CD4-positive, alpha-beta memory T cell (primary cell): ENCODE measurements at regions not wholly inside any gene's neighbourhood (a gene's known extent, or its start where the extent isn't known, plus 50 kb on each side); places are given as distances from the start of the nearest gene placed in this dataset.

Source experiments
- CTCF ChIA-PET: fragments of 350-600 bp; sonication (Branson Sonifier 250); formaldehyde crosslinking; loops from one replicate; lab custom pipeline; 2021; ENCODE audit warnings: inconsistent platforms; ENCODE audit not compliant: partially characterized antibody; lab: Charles Lee
- POLR2A ChIA-PET: fragments of 350-600 bp; sonication (Branson Sonifier 250); formaldehyde crosslinking; loops from one replicate; lab custom pipeline; 2021; ENCODE audit not compliant: partially characterized antibody; lab: Charles Lee
- DNase-seq, 5 donors: peaks; one replicate each; pipeline versions ENCODE4 v3.0.0 to v3.0.0-alpha.2; 2020 to 2022; ENCODE audit warnings: mixed read lengths in 1 of 5
- H3K27ac ChIP-seq: one replicate; pipeline ENCODE4 v1.7.0; 2013; ENCODE audit warnings: low read depth, low read length
- H3K27me3 ChIP-seq: 2 replicates; pipeline ENCODE4 v1.7.0; 2013; ENCODE audit warnings: mild to moderate bottlenecking, low read length, moderate library complexity; ENCODE audit not compliant: insufficient read depth
- H3K36me3 ChIP-seq: 2 replicates; pipeline ENCODE4 v1.7.0; 2013; ENCODE audit warnings: mild to moderate bottlenecking, low read length, moderate library complexity; ENCODE audit not compliant: insufficient read depth
- H3K4me1 ChIP-seq: 2 replicates; pipeline ENCODE4 v1.7.0; 2013; ENCODE audit warnings: mild to moderate bottlenecking, low read length, moderate library complexity; ENCODE audit not compliant: insufficient read depth
- H3K4me3 ChIP-seq, 2 donors: one replicate each; pipeline ENCODE4 v1.7.0; 2013; ENCODE audit warnings: low read length in 2 of 2, mild to moderate bottlenecking in 1 of 2
- H3K9me3 ChIP-seq, 2 donors: one replicate each; pipeline ENCODE4 v1.7.0; 2013; ENCODE audit warnings: low read length in 2 of 2, control low read depth in 1 of 2; ENCODE audit not compliant: control insufficient read depth in 1 of 2
- H3K27ac Mint-ChIP-seq, 7 donors: one replicate each; pipeline ENCODE4 v1.8.0; 2020 to 2021; ENCODE audit warnings: mixed read lengths in 7 of 7, mild to moderate bottlenecking in 6 of 7, inconsistent platforms in 3 of 7, moderate library complexity in 3 of 7
- H3K27me3 Mint-ChIP-seq, 2 donors: one replicate each; pipeline ENCODE4 v1.8.0; 2020 to 2021; ENCODE audit warnings: mixed read lengths in 2 of 2
- H3K36me3 Mint-ChIP-seq, 2 donors: one replicate each; pipeline ENCODE4 v1.8.0; 2020 to 2021; ENCODE audit warnings: mixed read lengths in 2 of 2, inconsistent platforms in 1 of 2, mild to moderate bottlenecking in 1 of 2
- H3K4me1 Mint-ChIP-seq, 4 donors: one replicate each; pipeline ENCODE4 v1.8.0; 2020 to 2021; ENCODE audit warnings: mixed read lengths in 4 of 4, mild to moderate bottlenecking in 1 of 4
- H3K4me3 Mint-ChIP-seq, 8 donors: one replicate each; pipeline ENCODE4 v1.8.0; 2020 to 2021; ENCODE audit warnings: mixed read lengths in 8 of 8, mild to moderate bottlenecking in 7 of 8, moderate library complexity in 6 of 8, inconsistent platforms in 3 of 8
- H3K9me3 Mint-ChIP-seq, 8 donors: one replicate each; pipeline ENCODE4 v1.8.0; 2020 to 2021; ENCODE audit warnings: mixed read lengths in 8 of 8, mild to moderate bottlenecking in 5 of 8, inconsistent platforms in 3 of 8, moderate library complexity in 1 of 8
- intact Hi-C: fragments of 100-400 bp; cut with micrococcal nuclease; formaldehyde crosslinking; loops from one replicate; pipeline ENCODE4 v1.15.1; 2023

GRCh38 chr20:19886661-19887288 is 128.7 kb downstream of the RIN2 start:
- Mint-ChIP-seq H3K4me3 (no peak overlapping the region), H3K4me1 (no peaks in the 10 kb centered on the region), H3K27ac (no peak overlapping the region), H3K9me3 (peaks cover 0 to 4% (median 0%) of the 10 kb centered on the region in 8 donors), H3K36me3 (no peaks in the 10 kb centered on the region), H3K27me3 (peaks cover 11 to 17% of the 10 kb centered on the region in 2 donors)
- no peak overlapping the region for H3K27ac ChIP-seq
- H3K4me3 ChIP-seq = no peak overlapping the region
- intact Hi-C loops = no loop called here
- no peaks in the 10 kb centered on the region for H3K9me3 ChIP-seq
- no peaks in the 10 kb centered on the region for H3K4me1 ChIP-seq
- ChIA-PET CTCF (no interaction called here), POLR2A (no interaction called here)
- H3K27me3 ChIP-seq = no peaks in the 10 kb centered on the region
- no peak for DNase-seq
- H3K36me3 ChIP-seq = no peaks in the 10 kb centered on the region

- peaks cover 14 to 21% of the 10 kb centered on the region in 2 donors for H3K27me3 Mint-ChIP-seq
- no peaks in the 10 kb centered on the region for H3K4me1 ChIP-seq
- no peaks in the 10 kb centered on the region for H3K9me3 ChIP-seq
- intact Hi-C loops = no loop called here
- DNase-seq = no peak
- CTCF ChIA-PET = no interaction called here
- H3K9me3 Mint-ChIP-seq = peaks cover 0 to 4% (median 0%) of the 10 kb centered on the region in 8 donors
- no peaks in the 10 kb centered on the region for H3K36me3 ChIP-seq
- no peak overlapping the region for H3K27ac ChIP-seq
- POLR2A ChIA-PET = no interaction called here
- no peak overlapping the region for H3K4me3 Mint-ChIP-seq
- no peak overlapping the region for H3K4me3 ChIP-seq
- H3K27me3 ChIP-seq = no peaks in the 10 kb centered on the region
- H3K36me3 Mint-ChIP-seq = no peaks in the 10 kb centered on the region
- no peaks in the 10 kb centered on the region for H3K4me1 Mint-ChIP-seq
- H3K27ac Mint-ChIP-seq = no peak overlapping the region
Measured at GRCh38 chr20:19887556-19888268, 129.4 kb upstream of the NAA20 start.

- Mint-ChIP-seq H3K27ac (no peak overlapping the region), H3K4me3 (no peak overlapping the region), H3K4me1 (no peaks in the 10 kb centered on the region), H3K36me3 (no peaks in the 10 kb centered on the region), H3K27me3 (peaks cover 15 to 21% of the 10 kb centered on the region in 2 donors), H3K9me3 (peaks cover 0 to 4% (median 0%) of the 10 kb centered on the region in 8 donors)
- ChIA-PET CTCF (no interaction called here), POLR2A (no interaction called here)
- Histone ChIP-seq H3K4me1 (no peaks in the 10 kb centered on the region), H3K36me3 (no peaks in the 10 kb centered on the region), H3K27ac (no peak overlapping the region), H3K4me3 (no peak overlapping the region), H3K9me3 (no peaks in the 10 kb centered on the region), H3K27me3 (no peaks in the 10 kb centered on the region)
- no peak for DNase-seq
- intact Hi-C loops = no loop called here
Measured at GRCh38 chr20:19888269-19888671, 128.9 kb upstream of the NAA20 start.

GRCh38 chr20:19889011-19889953 is 127.9 kb upstream of the NAA20 start:
- Mint-ChIP-seq H3K36me3 (no peaks in the 10 kb centered on the region), H3K27ac (peak overlapping the region in 1 of 7 donors; percentile 34), H3K4me3 (no peak overlapping the region), H3K27me3 (peaks cover 15 to 21% of the 10 kb centered on the region in 2 donors), H3K4me1 (no peaks in the 10 kb centered on the region), H3K9me3 (peaks cover 0 to 4% (median 0%) of the 10 kb centered on the region in 8 donors)
- Histone ChIP-seq H3K4me3 (no peak overlapping the region), H3K36me3 (no peaks in the 10 kb centered on the region), H3K4me1 (no peaks in the 10 kb centered on the region), H3K9me3 (no peaks in the 10 kb centered on the region), H3K27me3 (no peaks in the 10 kb centered on the region), H3K27ac (no peak overlapping the region)
- POLR2A ChIA-PET = no interaction called here
- DNase-seq = no peak
- intact Hi-C loops = no loop called here
- CTCF ChIA-PET = no interaction called here

- Histone ChIP-seq H3K36me3 (no peaks in the 10 kb centered on the region), H3K4me3 (no peak overlapping the region), H3K9me3 (no peaks in the 10 kb centered on the region), H3K4me1 (no peaks in the 10 kb centered on the region), H3K27ac (no peak overlapping the region), H3K27me3 (no peaks in the 10 kb centered on the region)
- Mint-ChIP-seq H3K4me3 (no peak overlapping the region), H3K36me3 (no peaks in the 10 kb centered on the region), H3K9me3 (peaks cover 0 to 4% (median 0%) of the 10 kb centered on the region in 8 donors), H3K27ac (no peak overlapping the region), H3K27me3 (peaks cover 15 to 21% of the 10 kb centered on the region in 2 donors), H3K4me1 (no peaks in the 10 kb centered on the region)
- DNase-seq = no peak
- intact Hi-C loops = no loop called here
- ChIA-PET POLR2A (no interaction called here), CTCF (no interaction called here)
Measured at GRCh38 chr20:19890445-19891051, 126.6 kb upstream of the NAA20 start.

GRCh38 chr20:19893356-19893755 is 123.8 kb upstream of the NAA20 start:
- Mint-ChIP-seq H3K27me3 (peaks cover 13 to 16% of the 10 kb centered on the region in 2 donors), H3K4me1 (no peaks in the 10 kb centered on the region), H3K9me3 (peaks cover 0 to 7% (median 0%) of the 10 kb centered on the region in 8 donors), H3K27ac (no peak overlapping the region), H3K4me3 (no peak overlapping the region), H3K36me3 (no peaks in the 10 kb centered on the region)
- Histone ChIP-seq H3K27ac (no peak overlapping the region), H3K9me3 (no peaks in the 10 kb centered on the region), H3K27me3 (no peaks in the 10 kb centered on the region), H3K36me3 (no peaks in the 10 kb centered on the region), H3K4me1 (no peaks in the 10 kb centered on the region), H3K4me3 (no peak overlapping the region)
- ChIA-PET POLR2A (no interaction called here), CTCF (no interaction called here)
- no peak for DNase-seq
- intact Hi-C loops = no loop called here

GRCh38 chr20:19895761-19896160 is 121.4 kb upstream of the NAA20 start:
- intact Hi-C loops = no loop called here
- Mint-ChIP-seq H3K4me1 (no peaks in the 10 kb centered on the region), H3K27me3 (peaks cover 5 to 6% of the 10 kb centered on the region in 2 donors), H3K9me3 (peaks cover 0 to 18% (median 9%) of the 10 kb centered on the region in 8 donors), H3K27ac (no peak overlapping the region), H3K4me3 (no peak overlapping the region), H3K36me3 (no peaks in the 10 kb centered on the region)
- H3K27me3 ChIP-seq = no peaks in the 10 kb centered on the region
- H3K4me3 ChIP-seq = no peak overlapping the region
- H3K4me1 ChIP-seq = no peaks in the 10 kb centered on the region
- H3K27ac ChIP-seq = no peak overlapping the region
- POLR2A ChIA-PET = no interaction called here
- no peaks in the 10 kb centered on the region for H3K9me3 ChIP-seq
- DNase-seq = no peak
- H3K36me3 ChIP-seq = no peaks in the 10 kb centered on the region
- CTCF ChIA-PET = no interaction called here
